T-cell (primary cell): ENCODE measurements at regions not wholly inside any gene's neighbourhood (a gene's known extent, or its start where the extent isn't known, plus 50 kb on each side); places are given as distances from the start of the nearest gene placed in this dataset.

Experiments
- ATAC-seq, 4 experiments: fragments of 200-7000 bp in 3 of 4; fragments of 150-1000 bp in 1 of 4; cut with Tn5 transposase; replicated peaks in 1 of 4; 1 replicate in 3 of 4; 2 replicates in 1 of 4; pipeline ENCODE4 v1.10.0; 2021; ENCODE audit warnings: moderate library complexity in 3 of 4, mild to moderate bottlenecking in 2 of 4, moderate number of reproducible peaks in 1 of 4
- CTCF ChIA-PET, 2 donors: fragments of 300-600 bp; sonication (Branson Sonifier 250); formaldehyde crosslinking; loops; one replicate each; lab custom pipeline; 2022; ENCODE audit warnings: antibody characterized with exemption in 2 of 2; lab: Charles Lee
- POLR2A ChIA-PET, 2 donors: fragments of 300-600 bp; sonication (Branson Sonifier 250); formaldehyde crosslinking; loops; one replicate each; lab custom pipeline; 2022; ENCODE audit warnings: antibody characterized with exemption in 2 of 2; lab: Charles Lee
- DNase-seq, 35 experiments: peaks; one replicate each; pipeline versions ENCODE4 v3.0.0 to v3.0.0-alpha.2; 2013 to 2023
- H3K27ac ChIP-seq: one replicate; pipeline ENCODE4 v1.5.1; 2013; ENCODE audit warnings: low read length
- H3K27me3 ChIP-seq, 2 experiments: replicated peaks in 1 of 2; 1 replicate in 1 of 2; 2 replicates in 1 of 2; pipeline versions ENCODE4 v1.6.1 to v1.7.0; 2013; ENCODE audit warnings: low read length in 1 of 2, mixed read lengths in 1 of 2; ENCODE audit not compliant: control insufficient read depth in 2 of 2, insufficient read depth in 2 of 2; ENCODE audit errors: extremely low read depth in 1 of 2
- H3K36me3 ChIP-seq, 2 donors: 1 replicate in 1 of 2; 2 replicates in 1 of 2; pipeline versions ENCODE4 v1.6.1 to v1.7.0; 2013; ENCODE audit warnings: low read length in 1 of 2; ENCODE audit not compliant: control insufficient read depth in 2 of 2, insufficient read depth in 1 of 2; ENCODE audit errors: extremely low read depth in 1 of 2
- H3K4me1 ChIP-seq, 2 experiments: 1 replicate in 1 of 2; 2 replicates in 1 of 2; pipeline versions ENCODE4 v1.6.1 to v1.7.0; 2013; ENCODE audit warnings: low read length in 2 of 2, mixed read lengths in 1 of 2; ENCODE audit not compliant: insufficient read depth in 2 of 2, control insufficient read depth in 1 of 2; ENCODE audit errors: extremely low read depth in 1 of 2
- H3K4me3 ChIP-seq, 2 donors: 1 replicate in 1 of 2; 2 replicates in 1 of 2; pipeline versions ENCODE4 v1.5.1 to v1.7.0; 2013; ENCODE audit warnings: mild to moderate bottlenecking in 2 of 2, low read length in 1 of 2, moderate library complexity in 1 of 2; ENCODE audit not compliant: control insufficient read depth in 1 of 2; ENCODE audit errors: extremely low read depth in 1 of 2
- H3K9me3 ChIP-seq: 2 replicates; pipeline ENCODE4 v1.7.0; 2013
- H3K27ac Mint-ChIP-seq, 2 donors: one replicate each; pipeline ENCODE4 v1.8.0; 2020 to 2021; ENCODE audit warnings: mild to moderate bottlenecking in 2 of 2, mixed read lengths in 2 of 2
- H3K27me3 Mint-ChIP-seq, 2 donors: one replicate each; pipeline ENCODE4 v1.8.0; 2021 to 2022; ENCODE audit warnings: mixed read lengths in 2 of 2
- H3K36me3 Mint-ChIP-seq: one replicate; pipeline ENCODE4 v1.8.0; 2021; ENCODE audit warnings: mixed read lengths
- H3K4me1 Mint-ChIP-seq, 3 donors: one replicate each; pipeline ENCODE4 v1.8.0; 2020 to 2022; ENCODE audit warnings: mixed read lengths in 3 of 3, mild to moderate bottlenecking in 1 of 3
- H3K4me3 Mint-ChIP-seq, 3 donors: one replicate each; pipeline ENCODE4 v1.8.0; 2020 to 2022; ENCODE audit warnings: mild to moderate bottlenecking in 3 of 3, mixed read lengths in 3 of 3, moderate library complexity in 3 of 3
- H3K9me3 Mint-ChIP-seq, 3 donors: one replicate each; pipeline ENCODE4 v1.8.0; 2020 to 2022; ENCODE audit warnings: mixed read lengths in 3 of 3
- WGBS: methylation state at CpG from one replicate; pipeline ENCODE4 v1.1.5; 2013; ENCODE audit warnings: missing lambda C conversion rate; ENCODE audit not compliant: insufficient coverage; 5-methylcytosine and 5-hydroxymethylcytosine counted together

- peaks cover 0 to 13% (median 9%) of the 10 kb centered on the region in 3 donors for H3K4me1 Mint-ChIP-seq
- H3K27ac Mint-ChIP-seq: no peak overlapping the region
- H3K36me3 Mint-ChIP-seq: no peaks in the 10 kb centered on the region
- Histone ChIP-seq H3K27me3 (no peaks in the 10 kb centered on the region), H3K4me1 (no peaks in the 10 kb centered on the region), H3K9me3 (no peaks in the 10 kb centered on the region), H3K4me3 (no peak overlapping the region), H3K27ac (no peak overlapping the region), H3K36me3 (no peaks in the 10 kb centered on the region)
- WGBS: 0% methylated on average over 1 of the region's 5 CpGs
- no peak overlapping the region for H3K4me3 Mint-ChIP-seq
- peaks cover 0 to 3% (median 2%) of the 10 kb centered on the region in 3 donors for H3K9me3 Mint-ChIP-seq
- CTCF ChIA-PET: no interaction called here
- no peaks in the 10 kb centered on the region for H3K27me3 Mint-ChIP-seq
- ATAC-seq: no peak
- POLR2A ChIA-PET: no interaction called here
- DNase-seq: no peak
Observed at GRCh38 chr12:19799895-19800602, 360.8 kb downstream of the AEBP2 start.

- no CpG with 5 or more reads among the region's 4 CpGs for WGBS
- Mint-ChIP-seq H3K4me1 (peaks cover 0 to 13% (median 9%) of the 10 kb centered on the region in 3 donors), H3K27me3 (no peaks in the 10 kb centered on the region), H3K4me3 (no peak overlapping the region), H3K27ac (no peak overlapping the region), H3K36me3 (no peaks in the 10 kb centered on the region), H3K9me3 (peaks cover 0 to 3% (median 2%) of the 10 kb centered on the region in 3 donors)
- ChIA-PET POLR2A (no interaction called here), CTCF (interaction anchor here in 1 of 2 donors (0.6 kb wide), 1 partner anchor 615 kb away, joined by 3 read pairs; no protein-coding TSS in a partner anchor)
- H3K4me1 ChIP-seq: no peaks in the 10 kb centered on the region
- H3K9me3 ChIP-seq: no peaks in the 10 kb centered on the region
- H3K27me3 ChIP-seq: no peaks in the 10 kb centered on the region
- ATAC-seq (no peak), DNase-seq (no peak)
- no peak overlapping the region for H3K4me3 ChIP-seq
- no peak overlapping the region for H3K27ac ChIP-seq
- no peaks in the 10 kb centered on the region for H3K36me3 ChIP-seq
Observed at GRCh38 chr12:19800884-19801283, 361.6 kb downstream of the AEBP2 start.

- Mint-ChIP-seq H3K27ac (no peak overlapping the region), H3K4me3 (no peak overlapping the region), H3K36me3 (no peaks in the 10 kb centered on the region), H3K27me3 (no peaks in the 10 kb centered on the region), H3K9me3 (peaks cover 0 to 3% (median 2%) of the 10 kb centered on the region in 3 donors), H3K4me1 (peaks cover 0 to 13% (median 9%) of the 10 kb centered on the region in 3 donors)
- H3K27ac ChIP-seq: no peak overlapping the region
- no peak overlapping the region for H3K4me3 ChIP-seq
- POLR2A ChIA-PET: no interaction called here
- no peaks in the 10 kb centered on the region for H3K27me3 ChIP-seq
- no peaks in the 10 kb centered on the region for H3K4me1 ChIP-seq
- no CpG with 5 or more reads among the region's 4 CpGs for WGBS
- no peak for ATAC-seq
- H3K36me3 ChIP-seq: no peaks in the 10 kb centered on the region
- no peaks in the 10 kb centered on the region for H3K9me3 ChIP-seq
- CTCF ChIA-PET: no interaction called here
- no peak for DNase-seq
Observed at GRCh38 chr12:19801941-19802340, 362.6 kb downstream of the AEBP2 start.

GRCh38 chr12:19802915-19803314, 363.6 kb downstream of the AEBP2 start:
- Mint-ChIP-seq H3K27me3 (no peaks in the 10 kb centered on the region), H3K36me3 (no peaks in the 10 kb centered on the region), H3K4me3 (no peak overlapping the region), H3K4me1 (peaks cover 0 to 13% (median 9%) of the 10 kb centered on the region in 3 donors), H3K9me3 (peaks cover 0 to 2% (median 2%) of the 10 kb centered on the region in 3 donors), H3K27ac (no peak overlapping the region)
- ChIA-PET CTCF (no interaction called here), POLR2A (no interaction called here)
- H3K4me1 ChIP-seq: no peaks in the 10 kb centered on the region
- H3K9me3 ChIP-seq: no peaks in the 10 kb centered on the region
- H3K4me3 ChIP-seq: no peak overlapping the region
- 87% methylated on average over 2 of the region's 2 CpGs for WGBS
- H3K27ac ChIP-seq: no peak overlapping the region
- no peak for ATAC-seq
- no peaks in the 10 kb centered on the region for H3K27me3 ChIP-seq
- no peak for DNase-seq
- H3K36me3 ChIP-seq: no peaks in the 10 kb centered on the region

GRCh38 chr12:19804737-19805136, 365.4 kb downstream of the AEBP2 start:
- POLR2A ChIA-PET: no interaction called here
- no CpG with 5 or more reads among the region's 1 CpG for WGBS
- no peak overlapping the region for H3K4me3 ChIP-seq

GRCh38 chr12:19808371-19808770, 369.1 kb downstream of the AEBP2 start:
- H3K4me1 Mint-ChIP-seq: no peaks in the 10 kb centered on the region
- ATAC-seq (no peak), DNase-seq (no peak)
- Histone ChIP-seq H3K27me3 (no peaks in the 10 kb centered on the region), H3K4me1 (no peaks in the 10 kb centered on the region), H3K4me3 (no peak overlapping the region), H3K27ac (no peak overlapping the region), H3K36me3 (no peaks in the 10 kb centered on the region), H3K9me3 (no peaks in the 10 kb centered on the region)
- WGBS: no CpG with 5 or more reads among the region's 2 CpGs
- ChIA-PET POLR2A (no interaction called here), CTCF (no interaction called here)
- H3K4me3 Mint-ChIP-seq: no peak overlapping the region
- peaks cover 0 to 9% (median 9%) of the 10 kb centered on the region in 3 donors for H3K9me3 Mint-ChIP-seq
- no peak overlapping the region for H3K27ac Mint-ChIP-seq
- H3K27me3 Mint-ChIP-seq: peaks cover 1 to 4% of the 10 kb centered on the region in 2 donors
- no peaks in the 10 kb centered on the region for H3K36me3 Mint-ChIP-seq

More at GRCh38 chr12:19804737-19805136, 365.4 kb downstream of the AEBP2 start:
- no peak for DNase-seq
- H3K36me3 Mint-ChIP-seq: no peaks in the 10 kb centered on the region
- peaks cover 0 to 4% of the 10 kb centered on the region in 2 donors for H3K27me3 Mint-ChIP-seq
- peaks cover 0 to 9% (median 7%) of the 10 kb centered on the region in 3 donors for H3K4me1 Mint-ChIP-seq
- H3K27me3 ChIP-seq: no peaks in the 10 kb centered on the region
- H3K9me3 ChIP-seq: no peaks in the 10 kb centered on the region
- H3K9me3 Mint-ChIP-seq: peaks cover 0 to 7% (median 7%) of the 10 kb centered on the region in 3 donors
- CTCF ChIA-PET: no interaction called here
- no peaks in the 10 kb centered on the region for H3K4me1 ChIP-seq
- no peaks in the 10 kb centered on the region for H3K36me3 ChIP-seq
- no peak overlapping the region for H3K27ac Mint-ChIP-seq
- no peak overlapping the region for H3K27ac ChIP-seq
- H3K4me3 Mint-ChIP-seq: no peak overlapping the region
- no peak for ATAC-seq
